Chondrocyte (in vitro differentiated cells): ENCODE measurements at regions not wholly inside any gene's neighbourhood (a gene's known extent, or its start where the extent isn't known, plus 50 kb on each side); places are given as distances from the start of the nearest gene placed in this dataset.

Experiments used
- DNase-seq: peaks from one replicate; pipeline ENCODE4 v3.0.0; 2021; ENCODE audit warnings: mixed read lengths, low spot score
- H3K27ac Mint-ChIP-seq: one replicate; pipeline ENCODE4 v1.8.0; 2021; ENCODE audit warnings: mild to moderate bottlenecking, moderate library complexity, mixed read lengths; ENCODE audit not compliant: unreplicated experiment
- H3K27me3 Mint-ChIP-seq: 2 replicates; pipeline ENCODE4 v1.8.0; 2021; ENCODE audit warnings: low read depth, mixed read lengths
- H3K36me3 Mint-ChIP-seq: 2 replicates; pipeline ENCODE4 v1.8.0; 2021; ENCODE audit warnings: low read depth, mixed read lengths
- H3K4me1 Mint-ChIP-seq: 2 replicates; pipeline ENCODE4 v1.8.0; 2021; ENCODE audit warnings: low read depth, mild to moderate bottlenecking, mixed read lengths
- H3K4me3 Mint-ChIP-seq: one replicate; pipeline ENCODE4 v1.8.0; 2021; ENCODE audit warnings: mild to moderate bottlenecking, moderate library complexity, mixed read lengths; ENCODE audit not compliant: unreplicated experiment
- H3K9me3 Mint-ChIP-seq: 2 replicates; pipeline ENCODE4 v1.8.0; 2021; ENCODE audit warnings: low read depth, mixed read lengths
- CTCF ChIP-seq: fragments of 200-600 bp; sonication (generic); IDR thresholded peaks from 2 replicates; pipeline ENCODE4 v1.5.0; 2021; ENCODE audit warnings: antibody characterized with exemption, mild to moderate bottlenecking, moderate library complexity

- Mint-ChIP-seq H3K4me3 (no peak overlapping the region), H3K4me1 (no peaks in the 10 kb centered on the region), H3K9me3 (peaks cover 4% of the 10 kb centered on the region), H3K36me3 (no peaks in the 10 kb centered on the region), H3K27ac (no peak overlapping the region), H3K27me3 (peaks cover 5% of the 10 kb centered on the region)
- DNase-seq: no peak
- no peak for TF ChIP-seq CTCF
These were observed 481.3 kb downstream of the PIK3C3 start for GRCh38 chr18:42436222-42436765.

GRCh38 chr18:42437001-42437400, 482.0 kb downstream of the PIK3C3 start:
- no peak for DNase-seq
- H3K4me3 Mint-ChIP-seq: no peak overlapping the region

GRCh38 chr18:42437646-42438045, 482.6 kb downstream of the PIK3C3 start:
- H3K27me3 Mint-ChIP-seq: peaks cover 5% of the 10 kb centered on the region
- DNase-seq: no peak

More at GRCh38 chr18:42437001-42437400, 482.0 kb downstream of the PIK3C3 start:
- Mint-ChIP-seq H3K9me3 (peaks cover 4% of the 10 kb centered on the region), H3K27ac (no peak overlapping the region), H3K36me3 (no peaks in the 10 kb centered on the region), H3K4me1 (no peaks in the 10 kb centered on the region), H3K27me3 (peaks cover 5% of the 10 kb centered on the region)
- no peak for TF ChIP-seq CTCF

GRCh38 chr18:42442656-42443055, 487.6 kb downstream of the PIK3C3 start:
- H3K9me3 Mint-ChIP-seq: peaks cover 13% of the 10 kb centered on the region
- H3K4me1 Mint-ChIP-seq: peaks cover 8% of the 10 kb centered on the region
- H3K4me3 Mint-ChIP-seq: no peak overlapping the region
- no peak overlapping the region for H3K27ac Mint-ChIP-seq
- no peak for DNase-seq
- TF ChIP-seq CTCF: no peak
- no peaks in the 10 kb centered on the region for H3K27me3 Mint-ChIP-seq
- no peaks in the 10 kb centered on the region for H3K36me3 Mint-ChIP-seq

More at GRCh38 chr18:42437646-42438045, 482.6 kb downstream of the PIK3C3 start:
- H3K36me3 Mint-ChIP-seq: no peaks in the 10 kb centered on the region
- no peaks in the 10 kb centered on the region for H3K4me1 Mint-ChIP-seq
- TF ChIP-seq CTCF: no peak
- no peak overlapping the region for H3K27ac Mint-ChIP-seq
- no peak overlapping the region for H3K4me3 Mint-ChIP-seq
- H3K9me3 Mint-ChIP-seq: peaks cover 4% of the 10 kb centered on the region

GRCh38 chr18:42444349-42444748, 489.3 kb downstream of the PIK3C3 start:
- Mint-ChIP-seq H3K36me3 (no peaks in the 10 kb centered on the region), H3K4me3 (no peak overlapping the region), H3K9me3 (peaks cover 26% of the 10 kb centered on the region), H3K27ac (no peak overlapping the region), H3K4me1 (peaks cover 8% of the 10 kb centered on the region), H3K27me3 (no peaks in the 10 kb centered on the region)
- no peak for TF ChIP-seq CTCF
- DNase-seq: no peak
